ENCODE measurements at regions not wholly inside any gene's neighbourhood (a gene's known extent, or its start where the extent isn't known, plus 50 kb on each side); places are given as distances from the start of the nearest gene placed in this dataset.

DNA sequence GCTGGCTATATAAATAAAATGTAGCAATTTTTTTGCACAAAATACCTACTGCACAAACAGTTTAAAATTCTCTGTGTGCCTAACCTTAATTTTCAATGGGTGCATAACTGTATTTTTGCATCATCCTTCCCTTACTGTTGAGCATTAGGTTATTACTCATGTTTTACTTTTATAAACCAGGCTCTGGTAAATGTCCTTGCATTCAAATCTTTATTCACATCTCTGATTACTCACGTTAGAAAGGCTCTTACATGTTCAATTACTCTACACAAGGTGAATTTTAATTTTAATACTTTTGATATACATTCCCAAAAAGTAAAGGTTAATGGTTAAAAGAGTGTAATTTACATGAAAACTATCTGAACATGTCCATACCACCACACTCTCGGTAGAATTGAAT, 246.1 kb downstream of the PRELID2 start:
- TF ChIP-seq CTCF (IDR thresholded peaks at IDR 0.05) (no peak), SIN3A (IDR thresholded peaks at IDR 0.05; ENCODE audit: borderline replicate concordance, insufficient read depth, low read depth, low read length) (no peak), POLR2AphosphoS5 (IDR thresholded peaks at IDR 0.05; ENCODE audit: low read depth, low read length) (no peak), TCF7L2 (IDR thresholded peaks at IDR 0.05; ENCODE audit: low read depth, low read length) (no peak)
